ENCODE measurements at regions not wholly inside any gene's neighbourhood (a gene's known extent, or its start where the extent isn't known, plus 50 kb on each side); places are given as distances from the start of the nearest gene placed in this dataset.

DNA sequence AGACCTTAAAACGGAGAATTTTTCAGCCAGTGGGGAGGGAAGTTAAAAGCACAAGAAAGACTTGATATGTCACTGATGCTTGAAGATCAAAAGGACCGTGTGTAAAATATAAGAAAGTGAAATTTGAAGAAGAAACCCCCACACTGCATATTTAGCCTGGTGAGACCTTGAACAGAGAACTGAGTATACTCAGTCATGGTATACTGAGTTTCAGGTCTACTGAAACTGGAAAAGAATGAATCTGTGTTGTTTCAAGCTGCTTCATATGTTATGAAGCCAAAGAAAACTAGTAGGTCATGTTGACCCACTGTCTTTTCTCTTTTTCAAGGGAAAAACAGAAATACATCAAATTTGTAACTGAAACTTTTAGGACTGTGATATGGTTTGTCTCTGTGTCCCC, 443.8 kb upstream of the GJE1 start:
- no peak for DNase-seq (ENCODE audit: low spot score)
- ATAC-seq: no peak

DNA sequence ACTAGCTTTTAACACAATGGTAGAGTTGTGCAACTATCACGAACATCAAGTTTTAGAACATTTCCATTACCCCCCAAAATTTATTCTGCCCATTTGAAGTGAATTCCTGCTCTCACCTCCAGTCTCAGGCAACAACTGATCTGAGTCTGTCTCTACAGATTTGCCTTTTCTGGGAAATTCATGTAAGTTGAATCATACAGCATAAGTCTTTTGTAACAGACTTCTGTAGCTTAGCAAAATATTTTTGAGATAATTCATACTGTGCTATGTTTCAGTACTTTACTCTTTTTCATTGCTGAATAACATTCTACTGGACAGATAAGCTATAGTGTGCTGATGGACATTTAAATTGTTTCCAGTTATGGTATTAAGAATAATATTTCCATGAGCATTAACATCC, 447.3 kb upstream of the GJE1 start:
- DNase-seq (ENCODE audit: low spot score) (no peak), ATAC-seq (no peak)

DNA sequence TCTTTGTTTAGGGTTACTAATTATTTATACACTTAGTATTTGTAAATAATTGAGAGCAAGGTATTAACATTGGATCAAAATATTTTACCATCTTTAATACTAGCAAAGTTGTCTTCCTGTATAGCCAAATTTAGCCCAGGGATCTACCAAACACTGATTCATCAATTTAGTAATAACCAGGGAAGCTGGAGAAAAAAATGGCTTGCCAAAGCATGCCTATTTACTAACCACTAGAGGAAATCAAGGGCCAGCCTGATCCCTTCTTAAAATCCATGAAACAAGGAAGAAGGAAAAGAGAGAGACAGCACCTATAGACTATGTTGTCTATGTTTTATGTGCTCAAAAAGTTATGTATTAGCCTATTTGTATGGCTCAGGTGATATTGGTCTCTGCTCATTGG, 450.3 kb upstream of the GJE1 start:
- no peak for ATAC-seq
- no peak for DNase-seq (ENCODE audit: low spot score)

DNA sequence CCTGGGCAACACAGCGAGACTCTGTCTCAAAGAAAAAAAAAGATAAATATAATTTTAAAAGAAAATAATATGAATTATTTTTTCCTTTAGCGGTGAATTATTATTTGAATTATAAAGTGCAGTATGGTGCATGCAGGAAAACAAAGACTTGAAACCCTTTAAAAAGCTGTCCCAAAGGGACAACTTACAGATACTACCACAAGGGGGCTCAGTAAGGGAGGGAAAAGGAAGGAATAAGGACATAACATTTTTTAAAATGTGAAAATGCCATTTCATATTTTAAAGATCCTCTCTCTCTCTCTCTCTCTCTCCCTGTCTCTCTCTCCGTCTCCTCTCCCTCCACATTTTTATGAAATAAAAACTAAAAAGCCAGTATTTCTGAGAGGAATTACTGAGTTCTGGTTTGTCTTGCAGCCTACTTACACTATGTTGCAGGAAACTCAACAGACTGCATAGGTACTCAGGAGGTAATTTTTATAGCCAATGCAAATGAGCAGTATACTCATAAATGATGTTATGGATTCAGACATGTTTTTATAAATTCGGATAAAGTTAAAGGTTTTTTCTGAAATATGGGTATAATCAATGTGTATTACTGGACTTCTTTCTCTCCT, 455.0 kb upstream of the GJE1 start:
- DNase-seq (ENCODE audit: low spot score) (no peak), ATAC-seq (peak; percentile 90)

DNA sequence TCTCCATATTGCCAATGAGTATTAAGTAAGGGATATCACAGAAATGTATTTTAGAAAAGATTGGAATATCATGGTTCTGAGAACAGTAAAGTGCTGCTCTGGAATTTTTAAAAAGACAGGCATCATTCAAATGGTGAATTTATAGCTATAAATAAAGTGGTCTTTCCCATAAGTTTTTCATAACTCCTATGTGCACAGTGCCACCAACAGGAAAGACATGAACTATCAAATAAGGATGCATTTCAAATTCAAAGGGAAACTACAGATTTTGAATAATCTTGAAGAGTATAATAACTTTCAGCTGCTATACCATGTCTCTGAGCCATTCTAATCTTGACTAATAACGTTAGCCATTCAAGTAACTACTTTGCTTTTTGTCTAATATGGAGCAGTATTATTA, 456.8 kb upstream of the GJE1 start:
- no peak for ATAC-seq
- DNase-seq (ENCODE audit: low spot score): no peak

DNA sequence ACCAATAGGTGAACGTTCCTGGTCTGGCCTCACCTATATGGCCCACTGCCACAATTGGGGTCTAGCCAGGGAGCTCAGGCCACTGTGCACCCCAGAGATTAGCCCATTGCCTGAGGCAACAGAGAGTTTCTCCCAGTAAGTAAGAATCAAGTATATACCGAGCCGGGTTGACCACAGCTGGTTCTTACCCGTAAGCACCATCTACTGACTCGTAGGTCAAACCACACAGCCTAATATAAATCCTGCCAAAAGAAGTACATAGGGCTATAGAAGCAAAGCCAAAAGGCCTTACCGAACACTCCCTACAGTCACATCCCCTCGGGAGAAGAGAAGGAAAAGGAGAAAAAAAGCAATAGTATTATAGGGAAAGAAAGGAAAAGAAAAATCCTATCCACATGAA, 463.6 kb upstream of the GJE1 start:
- ATAC-seq (no peak), DNase-seq (ENCODE audit: low spot score) (no peak)

DNA sequence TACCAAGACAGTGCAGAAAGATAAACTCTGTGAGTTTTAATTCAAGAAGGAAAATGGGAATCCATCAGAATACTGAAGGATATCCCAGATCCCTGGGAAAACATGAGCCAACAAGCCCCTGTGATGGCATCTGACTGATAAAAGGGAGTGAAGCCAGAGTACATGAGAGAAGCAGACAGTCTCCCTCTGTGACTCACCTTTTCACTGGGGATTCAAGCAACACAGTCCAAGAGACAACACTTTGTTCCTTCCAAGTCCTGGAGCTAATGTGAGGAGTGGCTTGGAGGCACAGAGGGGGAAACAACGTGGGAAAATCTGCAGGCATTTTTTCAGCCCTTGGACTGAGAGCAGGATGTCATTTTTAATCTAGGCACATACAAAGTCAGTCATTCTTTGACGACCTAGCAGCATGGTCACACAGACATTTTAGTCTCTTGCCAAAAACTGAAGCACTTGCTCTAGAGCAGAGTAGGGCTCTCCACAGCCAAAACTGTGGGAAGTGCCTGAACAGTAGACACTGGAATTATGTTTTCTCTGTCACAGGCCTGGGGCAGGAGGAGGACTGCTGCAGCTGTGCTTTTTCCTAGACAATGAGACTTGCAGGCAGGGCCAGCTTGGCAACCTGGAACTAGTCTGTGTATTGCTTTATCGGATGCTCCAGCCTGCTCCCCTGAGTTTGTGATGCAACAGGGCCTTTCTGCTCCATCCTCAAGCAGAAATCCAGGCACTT, 465.0 kb upstream of the GJE1 start:
- ATAC-seq: no peak
- DNase-seq (ENCODE audit: low spot score): no peak

DNA sequence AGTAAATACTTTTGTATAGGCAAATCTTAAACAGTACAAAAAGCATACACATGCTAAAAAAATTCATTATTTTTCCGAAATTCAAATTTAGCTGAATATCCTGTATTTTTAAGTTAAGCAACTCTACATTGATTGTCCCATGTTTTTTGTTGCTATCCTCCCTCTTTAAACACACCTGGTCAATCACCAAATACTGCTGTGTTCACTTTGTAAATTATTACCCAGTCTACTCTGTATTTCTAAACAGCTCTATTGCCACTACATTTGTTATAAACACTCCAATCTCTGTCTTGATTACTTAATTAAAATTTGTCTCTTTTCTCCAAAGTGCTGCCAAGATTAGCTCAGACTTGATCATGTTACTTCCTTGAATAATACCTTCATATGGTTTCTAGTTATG, 466.5 kb upstream of the GJE1 start:
- DNase-seq (ENCODE audit: low spot score) (no peak), ATAC-seq (peak; percentile 78)

DNA sequence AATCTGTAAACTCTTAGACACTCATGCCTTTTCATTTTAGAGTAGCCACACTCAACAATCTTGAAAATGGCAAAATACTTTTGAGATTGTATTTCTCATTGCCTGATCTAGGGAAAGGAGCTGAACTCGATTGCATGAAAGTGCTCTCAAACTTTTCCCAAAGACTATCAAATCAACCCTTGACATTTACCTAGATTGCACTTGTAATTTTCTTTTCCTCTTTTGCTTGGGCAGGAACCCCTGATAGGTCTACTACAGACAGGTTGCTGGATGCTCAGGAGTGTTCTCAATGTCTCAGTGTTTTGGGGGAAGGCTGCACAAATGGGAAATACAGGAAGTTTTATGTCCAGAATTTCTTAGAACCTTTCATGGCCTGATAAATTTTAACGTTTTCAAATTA, 468.0 kb upstream of the GJE1 start:
- ATAC-seq (no peak), DNase-seq (ENCODE audit: low spot score) (no peak)

DNA sequence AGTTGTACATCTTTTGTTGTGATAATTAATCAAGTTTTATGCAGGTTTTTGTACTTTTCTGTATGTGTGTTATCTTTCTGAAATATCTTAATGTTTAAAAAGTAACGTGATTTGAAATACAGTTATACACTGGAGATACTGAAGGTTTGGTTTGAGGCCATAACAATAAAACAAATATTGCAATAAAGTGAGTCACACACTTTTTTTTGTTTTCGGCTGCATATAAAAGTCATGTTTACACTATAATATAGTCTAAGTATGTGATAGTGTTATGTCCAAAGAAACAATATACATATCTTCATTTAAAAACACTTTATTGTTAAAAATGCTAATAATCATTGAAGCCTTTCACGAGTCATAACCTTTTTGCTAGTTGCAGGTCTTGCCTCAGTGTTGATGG, 473.1 kb upstream of the GJE1 start:
- ATAC-seq (no peak), DNase-seq (ENCODE audit: low spot score) (no peak)

DNA sequence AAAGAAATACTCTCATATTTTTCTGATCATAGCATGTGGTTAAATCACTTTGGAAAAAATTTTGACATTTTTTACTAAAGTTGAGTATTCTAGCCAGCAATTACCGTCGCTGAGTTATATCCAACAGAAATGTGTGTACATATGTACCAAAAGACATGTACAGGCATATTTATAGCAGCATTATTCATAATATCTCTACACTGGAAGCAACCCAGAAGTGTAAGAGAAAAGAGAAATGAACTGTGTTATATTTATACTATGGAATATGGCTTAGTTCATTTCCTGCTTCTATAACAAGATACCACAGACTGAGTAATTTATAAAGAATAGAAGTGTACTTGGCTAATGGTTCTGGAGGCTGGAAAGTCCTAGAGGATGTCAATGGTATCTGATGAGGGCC, 474.0 kb upstream of the GJE1 start:
- no peak for ATAC-seq

DNA sequence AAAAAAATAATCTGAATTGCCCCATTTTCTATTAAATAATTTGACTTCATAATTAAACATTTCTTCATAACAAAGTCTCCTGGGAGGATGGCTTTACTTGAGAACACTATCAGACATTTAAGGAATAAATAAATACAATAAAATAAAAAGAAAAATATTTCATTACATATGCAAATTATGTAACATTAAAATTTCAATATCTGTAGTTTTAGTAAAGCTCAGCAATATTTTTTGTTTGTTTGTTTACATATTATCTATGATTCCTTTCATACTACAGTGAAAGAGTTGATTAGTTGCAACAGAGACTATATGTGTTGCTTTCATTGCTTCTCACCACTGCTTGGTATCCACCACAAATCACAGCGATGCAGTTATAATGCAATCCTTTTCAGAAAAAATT, 474.9 kb upstream of the GJE1 start:
- DNase-seq (ENCODE audit: low spot score) (no peak), ATAC-seq (no peak)

More for the DNA sequence above, 474.0 kb upstream of the GJE1 start:
- no peak for DNase-seq (ENCODE audit: low spot score)

DNA sequence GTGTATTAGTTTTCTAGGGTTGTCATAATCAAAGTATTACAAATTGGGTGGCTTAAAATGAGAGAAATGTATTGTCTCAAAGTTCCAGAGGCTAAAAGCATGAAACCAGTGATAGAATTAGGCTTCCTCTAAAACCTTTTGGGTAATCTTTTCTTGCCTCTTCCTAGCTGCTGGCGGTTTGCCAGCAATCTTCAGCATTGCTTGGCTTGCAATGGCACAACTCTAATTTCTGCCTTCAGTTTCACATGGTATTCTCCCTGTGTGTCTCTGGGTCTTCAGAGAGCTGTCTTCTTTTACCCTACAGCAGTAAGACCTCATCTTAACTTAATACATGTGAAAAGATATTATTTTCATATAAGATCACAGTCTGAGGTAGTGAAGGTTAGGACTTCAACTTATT, 479.1 kb upstream of the GJE1 start:
- no peak for DNase-seq (ENCODE audit: low spot score)
- ATAC-seq: no peak

DNA sequence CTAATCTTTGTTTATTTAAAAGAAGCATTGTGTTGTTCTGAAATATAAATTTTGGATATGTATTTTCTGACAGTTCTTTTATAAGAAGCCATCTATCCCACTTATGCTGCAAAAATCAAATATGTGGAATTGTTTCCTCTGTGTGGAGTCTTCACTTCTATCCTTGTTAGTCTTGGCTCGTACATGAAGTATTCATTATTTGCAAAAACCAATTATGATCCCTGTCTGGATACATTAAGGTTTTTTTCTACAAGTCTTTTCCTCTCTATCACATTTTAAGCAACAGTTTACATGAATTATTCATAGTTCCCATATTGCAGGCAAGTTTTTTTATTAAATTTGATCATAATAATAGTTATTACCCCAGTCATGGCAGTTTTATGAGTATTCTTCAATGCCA, 490.8 kb upstream of the GJE1 start:
- ATAC-seq (no peak), DNase-seq (ENCODE audit: low spot score) (no peak)

DNA sequence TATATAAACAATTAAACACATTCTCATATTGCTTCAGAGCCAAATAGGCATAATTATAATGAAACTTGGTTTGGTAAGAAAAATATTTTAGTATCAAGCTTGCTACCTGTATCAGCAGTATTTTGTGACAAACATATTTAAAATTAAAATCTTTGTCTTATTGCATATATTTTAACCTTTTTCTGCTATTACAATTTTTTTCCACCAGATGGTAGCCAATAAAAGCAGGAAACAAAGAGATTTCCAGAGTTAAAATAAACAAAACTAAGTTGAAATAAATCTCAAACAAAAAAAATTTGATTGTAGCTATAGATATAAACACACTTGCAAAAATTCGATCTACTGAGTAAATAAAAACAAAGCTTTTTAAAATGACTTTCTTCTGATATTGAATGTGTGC, 491.3 kb upstream of the GJE1 start:
- ATAC-seq (no peak), DNase-seq (ENCODE audit: low spot score) (no peak)

DNA sequence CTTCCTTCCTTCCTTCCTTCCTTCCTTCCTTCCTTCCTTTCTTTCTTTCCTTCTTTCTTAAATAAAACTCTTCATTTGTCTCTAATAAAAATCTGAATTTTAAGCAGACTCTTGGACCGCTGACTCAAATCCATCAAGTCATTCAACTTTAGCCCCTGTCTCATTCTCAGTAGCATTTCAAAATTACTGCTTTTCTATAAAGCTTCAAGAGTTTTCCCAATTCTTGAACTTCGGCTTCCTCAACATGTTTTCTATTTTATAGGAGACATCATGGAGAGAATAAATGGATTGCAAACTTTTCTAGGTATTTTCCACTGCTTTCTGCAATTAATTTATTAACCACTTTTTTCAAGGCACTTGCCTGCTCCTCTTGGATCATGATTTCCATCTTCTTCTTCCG, 497.1 kb upstream of the GJE1 start:
- DNase-seq (ENCODE audit: low spot score) (no peak), ATAC-seq (no peak)

DNA sequence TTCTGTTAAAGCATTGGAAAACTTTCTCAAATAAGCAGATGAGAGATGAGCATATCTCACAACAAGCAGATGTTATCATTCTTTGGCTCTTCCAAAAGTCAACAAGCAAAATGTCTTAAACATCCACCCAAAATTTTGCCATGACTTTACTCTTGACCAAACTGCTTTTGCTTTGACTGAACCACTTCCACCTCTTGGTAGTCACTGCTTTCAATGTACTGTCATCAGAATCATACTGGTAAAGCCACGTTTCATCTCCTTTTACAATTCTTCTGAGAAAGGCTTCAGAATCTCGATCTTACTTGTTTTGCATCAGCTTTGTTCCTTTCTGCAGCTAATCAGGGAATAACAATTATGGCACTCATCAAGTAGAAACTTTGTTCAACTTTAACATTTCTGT, 498.5 kb upstream of the GJE1 start:
- DNase-seq (ENCODE audit: low spot score) (no peak), ATAC-seq (no peak)

DNA sequence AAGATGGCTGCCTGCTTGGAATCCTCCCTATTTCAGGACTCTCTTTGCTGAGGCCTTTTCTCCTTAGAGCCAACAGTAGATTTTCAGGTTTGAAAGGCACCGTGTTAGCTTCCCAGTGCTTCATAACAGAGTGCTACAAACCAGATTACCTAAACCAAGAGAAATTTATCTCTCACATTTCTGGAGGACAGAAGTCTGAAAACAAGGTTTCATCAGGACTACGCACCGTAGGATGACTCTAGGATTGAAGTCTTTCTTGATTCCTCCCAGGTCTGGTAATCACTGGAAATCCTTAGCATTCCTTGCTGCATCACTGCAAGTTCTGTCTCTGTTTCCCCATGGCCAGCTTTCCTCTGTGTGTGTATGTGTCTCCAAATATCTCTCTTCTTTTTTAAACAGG, 508.4 kb upstream of the GJE1 start:
- ATAC-seq: no peak
- DNase-seq (ENCODE audit: low spot score): no peak

DNA sequence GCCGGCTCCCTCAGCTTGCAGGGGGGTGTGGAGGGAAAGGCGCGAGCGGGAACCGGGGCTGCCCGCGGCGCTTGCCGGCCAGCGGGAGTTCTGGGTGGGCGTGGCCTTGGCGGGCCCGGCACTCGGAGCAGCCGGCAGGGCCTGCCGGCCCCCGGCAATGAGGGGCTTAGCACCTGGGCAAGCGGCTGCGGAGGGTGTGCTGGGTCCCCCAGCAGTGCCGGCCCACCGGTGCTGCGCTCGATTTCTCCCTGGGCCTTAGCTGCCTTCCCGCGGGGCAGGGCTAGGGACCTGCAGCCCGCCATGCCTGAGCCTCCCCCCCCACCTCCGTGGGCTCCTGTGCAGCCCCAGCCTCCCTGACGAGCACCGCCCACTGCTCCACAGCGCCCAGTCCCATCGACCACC, 514.5 kb upstream of the GJE1 start:
- ATAC-seq (no peak), DNase-seq (ENCODE audit: low spot score) (no peak)

DNA sequence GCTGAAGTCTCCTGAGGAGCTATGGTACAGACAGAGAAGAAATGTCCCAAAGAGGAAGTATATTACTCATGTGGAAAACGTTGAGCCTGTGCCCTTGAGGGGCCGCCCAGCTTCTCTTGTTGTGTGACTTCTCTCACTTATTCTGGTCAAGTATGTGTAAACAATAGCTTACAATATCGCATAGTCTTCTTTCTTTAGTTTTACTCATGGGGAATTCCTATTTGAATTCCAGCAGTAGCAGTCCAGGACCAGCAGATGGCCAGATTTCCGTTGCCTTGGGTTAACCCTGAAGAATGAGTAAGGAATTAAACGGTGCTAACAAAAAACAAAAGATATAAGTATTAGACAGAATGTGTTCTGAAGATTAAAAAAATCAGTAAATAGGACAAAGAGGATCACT, 522.0 kb upstream of the GJE1 start:
- ATAC-seq (no peak), DNase-seq (ENCODE audit: low spot score) (no peak)

DNA sequence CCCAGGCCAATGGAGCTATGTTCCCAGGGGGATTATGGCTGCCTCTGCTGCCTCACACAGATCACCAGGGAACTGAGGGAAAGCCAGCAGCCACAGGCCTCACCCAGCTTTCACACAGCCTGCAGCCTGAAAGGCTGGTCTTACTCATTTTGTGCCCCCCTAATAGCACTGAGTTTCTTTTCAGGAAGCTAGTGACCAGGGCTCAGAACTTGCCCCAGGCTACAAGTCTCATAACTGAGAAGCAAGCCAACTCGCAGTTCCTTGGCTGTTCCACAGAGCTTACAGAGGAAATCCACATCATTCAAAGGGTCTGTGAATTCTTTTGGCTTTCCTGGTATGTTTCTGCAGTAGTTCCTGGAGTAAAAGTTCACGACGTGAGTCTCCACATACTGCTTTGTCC, 524.8 kb upstream of the GJE1 start:
- no peak for DNase-seq (ENCODE audit: low spot score)
- no peak for ATAC-seq

DNA sequence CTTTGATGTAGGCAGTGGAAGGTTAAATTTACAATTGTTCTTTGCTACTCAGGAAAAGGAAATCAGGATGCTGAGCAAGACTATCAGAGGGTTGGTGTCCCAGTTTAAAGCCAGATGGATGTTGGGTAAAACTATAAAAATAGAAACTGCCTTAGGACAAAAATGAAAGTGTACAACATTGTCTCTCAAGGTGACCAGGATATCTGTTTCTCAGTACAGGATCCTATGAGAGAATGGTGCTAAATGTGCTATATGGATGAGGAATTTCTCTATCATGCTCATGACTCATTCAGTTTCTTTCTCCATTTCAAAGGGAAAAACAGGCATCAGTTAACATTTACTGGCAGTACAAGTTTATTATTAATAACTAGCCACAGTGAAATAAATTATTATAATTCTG, 534.2 kb upstream of the GJE1 start:
- DNase-seq (ENCODE audit: low spot score): no peak

DNA sequence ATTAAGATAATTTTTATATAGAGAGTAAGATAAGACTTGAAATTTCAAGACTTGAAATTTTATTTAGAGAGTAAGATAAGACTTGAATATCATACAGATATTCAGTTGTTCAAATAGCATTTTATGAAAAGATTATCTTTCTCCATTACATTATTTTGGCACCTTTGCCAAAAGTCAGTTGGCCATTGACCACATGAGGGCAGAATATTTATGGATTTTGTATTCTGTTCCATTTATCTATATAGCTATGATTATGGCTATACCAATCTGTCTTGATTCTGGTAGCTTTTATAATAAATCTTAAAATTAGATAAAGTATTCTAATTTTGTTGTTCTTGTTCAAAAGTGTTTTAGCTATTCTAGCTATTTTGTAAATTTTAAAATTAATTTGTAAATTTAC, 537.9 kb upstream of the GJE1 start:
- no peak for DNase-seq (ENCODE audit: low spot score)
- no peak for ATAC-seq

More for the DNA sequence above, 534.2 kb upstream of the GJE1 start:
- ATAC-seq: no peak

All from left lobe of liver (tissue), 2 donors.